Kasumi-1 (cell line): ENCODE measurements at regions not wholly inside any gene's neighbourhood (a gene's known extent, or its start where the extent isn't known, plus 50 kb on each side); places are given as distances from the start of the nearest gene placed in this dataset.

Experiments
- DNase-seq, 2 experiments: peaks; one replicate each; lab custom pipeline; 2025; lab: John Stamatoyannopoulos, UW

- DNase-seq: no peak
Measured at GRCh38 chr16:24414534-24414933, 124.8 kb upstream of the RBBP6 start.

GRCh38 chr16:24418733-24419132 is 120.6 kb upstream of the RBBP6 start:
- DNase-seq: no peak

GRCh38 chr16:24423312-24423711 is 116.1 kb upstream of the RBBP6 start:
- DNase-seq: no peak

GRCh38 chr16:24424364-24424763 is 115.0 kb upstream of the RBBP6 start:
- DNase-seq: no peak

GRCh38 chr16:24427840-24428239 is 111.5 kb upstream of the RBBP6 start:
- DNase-seq: no peak

GRCh38 chr16:24428756-24429155 is 110.6 kb upstream of the RBBP6 start:
- DNase-seq: no peak

- no peak for DNase-seq
Measured at GRCh38 chr16:24430954-24431760, 108.2 kb upstream of the RBBP6 start.

- no peak for DNase-seq
Measured at GRCh38 chr16:24433706-24434105, 105.7 kb upstream of the RBBP6 start.

- no peak for DNase-seq
Measured at GRCh38 chr16:24440306-24440705, 99.1 kb upstream of the RBBP6 start.

GRCh38 chr16:24442631-24443030 is 96.7 kb upstream of the RBBP6 start:
- DNase-seq: no peak

GRCh38 chr16:24445216-24445615 is 94.2 kb upstream of the RBBP6 start:
- DNase-seq: no peak

- no peak for DNase-seq
Measured at GRCh38 chr16:24446189-24446588, 93.2 kb upstream of the RBBP6 start.

- DNase-seq: no peak
Measured at GRCh38 chr16:24452724-24453123, 86.6 kb upstream of the RBBP6 start.

GRCh38 chr16:24463196-24463945 is 76.0 kb upstream of the RBBP6 start:
- no peak for DNase-seq

- peak; percentile 9 to 36 for DNase-seq
Measured at GRCh38 chr16:24471561-24472350, 67.6 kb upstream of the RBBP6 start.

GRCh38 chr16:24477492-24477891 is 61.9 kb upstream of the RBBP6 start:
- DNase-seq: no peak

- DNase-seq: no peak
Measured at GRCh38 chr16:24478401-24478800, 61.0 kb upstream of the RBBP6 start.

- no peak for DNase-seq
Measured at GRCh38 chr16:24482681-24483202, 56.6 kb upstream of the RBBP6 start.

GRCh38 chr16:24488045-24488444 is 51.3 kb upstream of the RBBP6 start:
- DNase-seq: no peak
